NB4 (cell line): ENCODE measurements at regions not wholly inside any gene's neighbourhood (a gene's known extent, or its start where the extent isn't known, plus 50 kb on each side); places are given as distances from the start of the nearest gene placed in this dataset.

Experiments
- DNase-seq: peaks from one replicate; pipeline ENCODE4 v3.0.0; 2010; ENCODE audit warnings: low read depth
- H3K4me3 ChIP-seq: one replicate; pipeline ENCODE4 v1.5.1; 2011; ENCODE audit warnings: mild to moderate bottlenecking, low read depth, low read length, moderate library complexity
- MYC ChIP-seq: IDR thresholded peaks from 2 replicates; pipeline ENCODE4 v1.6.1; 2011; ENCODE audit warnings: low read depth, low read length
- POLR2A ChIP-seq: IDR thresholded peaks from 2 replicates; pipeline ENCODE4 v1.6.1; 2011; ENCODE audit warnings: mild to moderate bottlenecking; ENCODE audit not compliant: insufficient read length; ENCODE audit errors: extremely low read depth
- TF ChIP-seq, protein P1 (sequence below): IDR thresholded peaks from 2 replicates; pipeline ENCODE4 v1.6.1; 2011; ENCODE audit warnings: low read depth, low read length
- TF ChIP-seq, protein P2 (sequence below): IDR thresholded peaks from one replicate; pipeline ENCODE4 v1.5.1; 2012; ENCODE audit warnings: low read depth, low read length

DNA sequence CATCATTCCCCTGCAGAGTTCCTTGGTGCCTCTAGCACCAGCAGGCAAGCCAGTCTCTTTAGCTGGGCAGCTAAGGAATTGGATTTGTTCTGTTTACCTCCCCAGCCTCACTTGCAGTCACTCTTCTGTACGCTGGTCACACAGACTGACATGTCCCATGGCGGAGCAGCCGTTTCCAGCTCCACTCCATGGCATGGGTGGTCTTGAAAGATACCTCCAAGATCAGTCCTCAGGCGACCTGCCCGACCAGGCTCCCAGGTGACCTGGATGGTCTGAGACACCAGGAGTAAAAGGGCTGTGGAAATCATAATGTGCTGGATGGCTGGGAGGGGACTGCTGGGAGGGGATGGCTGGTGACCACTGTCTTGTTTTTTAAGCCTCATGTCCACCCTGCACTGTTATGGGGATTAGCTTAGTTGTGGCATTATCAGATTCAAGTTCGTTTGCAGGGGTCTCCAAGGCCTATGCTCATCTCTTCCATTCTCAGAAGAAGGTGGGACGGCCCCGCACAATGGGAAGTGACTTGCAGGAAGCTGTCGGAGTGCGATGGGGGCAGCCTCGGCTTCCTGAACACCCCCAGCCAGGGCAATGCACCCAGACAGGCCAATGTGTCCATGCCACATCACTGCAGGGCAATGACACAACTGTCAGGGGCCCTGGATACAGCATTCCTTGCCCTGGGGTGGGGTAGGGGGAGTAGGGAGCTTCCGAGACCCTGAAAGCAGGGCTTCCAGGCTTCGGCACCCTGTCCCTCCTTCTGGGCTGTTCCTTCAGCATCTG, 156.1 kb upstream of the MYCN start:
- TF ChIP-seq, protein P1, sequence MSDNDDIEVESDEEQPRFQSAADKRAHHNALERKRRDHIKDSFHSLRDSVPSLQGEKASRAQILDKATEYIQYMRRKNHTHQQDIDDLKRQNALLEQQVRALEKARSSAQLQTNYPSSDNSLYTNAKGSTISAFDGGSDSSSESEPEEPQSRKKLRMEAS = no peak
- no peak for TF ChIP-seq POLR2A
- no peak for TF ChIP-seq MYC
- H3K4me3 ChIP-seq = no peak overlapping the region
- DNase-seq = no peak

DNA sequence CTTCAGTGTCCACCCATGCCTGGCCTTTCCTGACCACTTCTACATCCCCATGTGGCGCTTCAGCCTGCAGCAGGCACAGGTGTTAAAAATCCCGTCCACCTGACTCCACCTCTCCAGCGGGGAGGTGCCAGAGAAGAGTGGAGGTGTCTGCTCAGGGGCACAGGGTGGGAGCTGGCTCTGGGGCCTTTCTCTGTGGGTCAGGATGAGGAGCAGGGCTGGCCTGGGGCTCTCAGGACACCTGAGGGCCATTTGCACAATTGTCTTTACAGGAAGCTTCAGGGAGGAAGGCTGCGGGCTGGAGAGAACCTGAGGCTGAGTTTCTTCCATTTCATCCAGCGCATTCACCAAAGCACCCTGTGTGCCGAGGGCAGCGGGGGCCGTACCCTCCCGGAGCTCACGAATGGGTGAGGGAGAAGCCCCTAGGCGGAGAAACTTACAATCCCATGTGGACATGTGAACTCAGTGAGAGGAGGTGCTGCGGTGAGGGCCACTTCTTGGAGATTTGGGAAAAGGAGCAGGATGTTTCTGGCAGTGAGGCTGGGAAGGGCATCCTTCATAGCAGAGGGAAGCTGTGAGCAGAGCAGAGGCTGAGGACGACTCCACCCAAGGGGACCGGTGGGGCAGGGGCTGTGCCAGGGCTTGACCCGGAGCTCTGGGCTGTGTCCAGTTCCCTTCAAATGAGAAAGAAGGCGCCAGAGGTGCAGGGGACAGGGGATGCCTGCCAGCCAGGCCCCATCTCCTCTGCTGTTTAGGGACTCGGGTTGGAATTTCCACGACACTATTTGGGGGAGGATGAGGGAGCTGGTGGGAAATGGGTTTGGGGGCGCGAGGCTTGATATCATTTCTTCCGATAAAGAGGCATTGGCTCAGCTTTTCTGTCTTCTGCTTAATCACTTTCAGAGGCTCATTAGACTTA, 155.2 kb upstream of the MYCN start:
- TF ChIP-seq, protein P1 = no peak
- TF ChIP-seq, protein P2, sequence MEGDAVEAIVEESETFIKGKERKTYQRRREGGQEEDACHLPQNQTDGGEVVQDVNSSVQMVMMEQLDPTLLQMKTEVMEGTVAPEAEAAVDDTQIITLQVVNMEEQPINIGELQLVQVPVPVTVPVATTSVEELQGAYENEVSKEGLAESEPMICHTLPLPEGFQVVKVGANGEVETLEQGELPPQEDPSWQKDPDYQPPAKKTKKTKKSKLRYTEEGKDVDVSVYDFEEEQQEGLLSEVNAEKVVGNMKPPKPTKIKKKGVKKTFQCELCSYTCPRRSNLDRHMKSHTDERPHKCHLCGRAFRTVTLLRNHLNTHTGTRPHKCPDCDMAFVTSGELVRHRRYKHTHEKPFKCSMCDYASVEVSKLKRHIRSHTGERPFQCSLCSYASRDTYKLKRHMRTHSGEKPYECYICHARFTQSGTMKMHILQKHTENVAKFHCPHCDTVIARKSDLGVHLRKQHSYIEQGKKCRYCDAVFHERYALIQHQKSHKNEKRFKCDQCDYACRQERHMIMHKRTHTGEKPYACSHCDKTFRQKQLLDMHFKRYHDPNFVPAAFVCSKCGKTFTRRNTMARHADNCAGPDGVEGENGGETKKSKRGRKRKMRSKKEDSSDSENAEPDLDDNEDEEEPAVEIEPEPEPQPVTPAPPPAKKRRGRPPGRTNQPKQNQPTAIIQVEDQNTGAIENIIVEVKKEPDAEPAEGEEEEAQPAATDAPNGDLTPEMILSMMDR = no peak
- TF ChIP-seq POLR2A (no peak), MYC (no peak)
- no peak for DNase-seq
- no peak overlapping the region for H3K4me3 ChIP-seq

DNA sequence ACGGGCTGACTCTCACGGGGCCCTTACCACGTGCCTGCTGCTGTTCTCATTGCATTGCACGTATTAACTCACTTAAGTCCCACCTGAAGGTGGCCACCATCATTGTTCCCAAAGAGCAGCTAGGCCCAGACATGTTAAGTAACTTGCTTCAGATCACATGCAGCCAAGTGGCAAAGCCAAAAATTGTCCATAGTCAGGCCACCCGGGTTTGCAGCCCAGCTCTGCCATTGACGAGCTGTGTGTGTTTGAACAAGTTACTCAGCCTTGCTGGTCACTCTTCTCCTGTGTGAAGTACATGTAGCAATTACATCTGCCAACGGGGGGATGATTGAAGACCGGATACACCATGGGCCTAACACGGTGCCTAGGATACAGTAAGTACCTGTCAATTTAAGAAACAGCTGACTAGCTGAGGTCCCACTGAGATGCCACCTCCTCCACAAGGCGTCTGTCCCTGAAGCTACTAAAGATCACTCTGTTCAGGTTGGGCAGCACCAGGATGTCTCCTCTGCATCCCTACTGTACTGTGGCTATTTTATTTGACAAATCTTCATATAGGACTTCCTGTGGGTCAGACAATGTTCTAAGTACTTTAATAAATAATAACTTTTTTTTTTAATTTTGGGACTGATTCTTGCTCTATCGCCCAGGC, 154.2 kb upstream of the MYCN start:
- TF ChIP-seq, protein P2 = no peak
- TF ChIP-seq, protein P1 = no peak
- TF ChIP-seq MYC (no peak), POLR2A (no peak)
- H3K4me3 ChIP-seq = no peak overlapping the region
- DNase-seq = no peak

DNA sequence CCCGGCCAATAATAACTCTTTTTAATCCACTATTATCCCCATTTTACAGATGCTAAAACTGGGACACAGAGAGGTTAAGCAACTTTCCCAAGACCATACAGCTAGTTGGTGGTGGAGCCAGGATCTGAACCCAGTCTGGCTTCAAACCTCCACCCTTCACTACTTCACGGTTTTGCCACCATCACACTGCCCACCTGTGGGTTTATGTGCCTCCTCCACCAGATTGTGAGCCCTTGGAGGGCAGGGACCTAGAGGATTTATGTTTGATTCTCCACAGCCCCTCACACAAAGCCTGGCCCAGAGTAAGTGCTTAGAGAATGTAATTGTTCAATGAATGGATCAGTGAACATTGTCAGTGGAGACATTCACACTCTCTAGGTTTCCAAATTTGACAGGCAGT, 153.4 kb upstream of the MYCN start:
- TF ChIP-seq, protein P1 = no peak
- TF ChIP-seq MYC (no peak), POLR2A (no peak)
- TF ChIP-seq, protein P2 = no peak
- no peak for DNase-seq
- no peak overlapping the region for H3K4me3 ChIP-seq

DNA sequence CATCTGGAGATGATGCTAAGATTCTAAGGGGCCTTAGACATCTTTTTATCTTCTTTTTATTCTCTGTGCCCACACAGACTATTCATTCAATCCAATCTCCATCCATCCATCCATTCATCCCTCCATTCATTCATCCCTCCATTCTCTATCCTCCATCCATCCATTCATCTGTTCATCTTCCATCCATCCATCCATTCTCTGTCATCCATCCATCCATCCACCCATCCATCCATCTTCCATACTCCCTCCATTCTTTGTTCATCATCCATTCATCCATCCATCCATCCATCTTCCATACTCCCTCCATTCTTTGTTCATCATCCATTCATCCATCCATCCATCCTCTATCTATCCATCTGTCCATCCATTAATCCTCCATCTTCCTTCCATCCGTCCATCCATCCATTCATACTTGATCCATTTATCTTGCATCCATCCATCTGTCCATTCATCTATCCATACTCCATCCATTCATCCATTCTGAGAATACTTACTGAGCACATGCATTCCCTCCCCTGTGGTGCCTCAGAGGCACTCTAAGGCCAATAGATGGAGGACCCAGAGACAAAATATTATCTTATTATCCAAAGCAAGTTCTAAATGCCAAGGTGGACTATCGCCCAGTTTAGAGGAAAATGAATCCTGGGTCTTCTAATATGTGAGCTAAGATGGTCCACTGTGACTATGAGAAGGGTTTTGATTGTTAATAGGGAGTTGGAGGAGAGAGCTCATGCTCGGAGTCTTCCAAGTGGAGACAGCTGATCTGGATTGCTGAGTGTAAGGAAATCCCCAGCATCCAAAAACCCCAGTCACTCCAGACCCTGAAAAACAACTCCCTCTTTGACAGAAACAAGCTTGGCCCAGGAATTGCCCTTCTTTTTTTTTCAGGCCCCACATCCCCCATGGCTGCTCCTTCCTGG, 152.6 kb upstream of the MYCN start:
- TF ChIP-seq MYC = no peak
- TF ChIP-seq, protein P2 = no peak
- TF ChIP-seq, protein P1 = no peak
- TF ChIP-seq POLR2A = no peak
- H3K4me3 ChIP-seq = no peak overlapping the region

More for the DNA sequence above, 152.6 kb upstream of the MYCN start:
- no peak for DNase-seq
